ENCODE measurements at regions not wholly inside any gene's neighbourhood (a gene's known extent, or its start where the extent isn't known, plus 50 kb on each side); places are given as distances from the start of the nearest gene placed in this dataset.

DNA sequence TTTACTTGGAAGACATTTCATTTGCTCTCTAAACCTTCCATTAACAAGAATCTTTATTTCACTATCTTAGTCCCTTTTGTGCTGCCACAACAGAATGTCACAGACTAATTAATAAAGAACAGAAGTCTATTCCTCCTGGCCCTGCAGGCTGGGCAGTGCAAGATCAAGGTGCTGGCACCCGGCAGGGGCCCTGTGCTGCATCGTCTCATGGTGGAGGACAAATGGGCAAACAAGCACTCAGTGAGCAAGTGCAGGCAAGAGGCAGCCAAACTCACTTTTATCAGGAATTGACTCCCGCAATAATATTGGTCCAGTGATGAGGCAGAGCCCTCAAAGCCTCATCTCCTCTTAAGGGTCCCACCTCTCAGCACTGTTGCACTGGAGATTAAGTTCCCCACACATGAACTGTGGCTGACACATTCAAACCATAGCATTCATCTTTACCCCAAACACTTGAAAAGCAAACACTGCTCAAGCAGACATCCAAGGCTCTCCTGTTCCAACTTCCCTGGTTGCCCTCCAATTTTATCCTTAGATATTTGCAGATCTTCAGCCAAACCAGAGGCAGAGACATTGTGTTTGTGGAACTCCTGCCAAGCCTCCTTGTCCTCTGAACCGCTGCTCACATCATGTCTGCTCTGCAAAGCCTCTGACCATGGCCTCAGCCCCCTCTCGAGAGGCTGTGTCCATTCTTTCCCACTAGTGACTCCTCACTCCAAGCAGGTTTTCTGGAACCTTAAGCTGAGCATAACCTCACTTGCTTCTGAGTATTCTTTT is 404.4 kb upstream of the SOX11 start:
- TF ChIP-seq, protein P1, sequence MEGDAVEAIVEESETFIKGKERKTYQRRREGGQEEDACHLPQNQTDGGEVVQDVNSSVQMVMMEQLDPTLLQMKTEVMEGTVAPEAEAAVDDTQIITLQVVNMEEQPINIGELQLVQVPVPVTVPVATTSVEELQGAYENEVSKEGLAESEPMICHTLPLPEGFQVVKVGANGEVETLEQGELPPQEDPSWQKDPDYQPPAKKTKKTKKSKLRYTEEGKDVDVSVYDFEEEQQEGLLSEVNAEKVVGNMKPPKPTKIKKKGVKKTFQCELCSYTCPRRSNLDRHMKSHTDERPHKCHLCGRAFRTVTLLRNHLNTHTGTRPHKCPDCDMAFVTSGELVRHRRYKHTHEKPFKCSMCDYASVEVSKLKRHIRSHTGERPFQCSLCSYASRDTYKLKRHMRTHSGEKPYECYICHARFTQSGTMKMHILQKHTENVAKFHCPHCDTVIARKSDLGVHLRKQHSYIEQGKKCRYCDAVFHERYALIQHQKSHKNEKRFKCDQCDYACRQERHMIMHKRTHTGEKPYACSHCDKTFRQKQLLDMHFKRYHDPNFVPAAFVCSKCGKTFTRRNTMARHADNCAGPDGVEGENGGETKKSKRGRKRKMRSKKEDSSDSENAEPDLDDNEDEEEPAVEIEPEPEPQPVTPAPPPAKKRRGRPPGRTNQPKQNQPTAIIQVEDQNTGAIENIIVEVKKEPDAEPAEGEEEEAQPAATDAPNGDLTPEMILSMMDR (IDR thresholded peaks at IDR 0.05), result no peak
- no peak for TF ChIP-seq POLR2A (IDR thresholded peaks at IDR 0.05)

All from thyroid gland (tissue), 4 donors.